Stimulated activated CD4-positive, alpha-beta T cell treated with anti-CD3 and anti-CD28 coated beads, Interleukin-4, amount 100 ng/mL, for 24 hours (primary cell): ENCODE measurements at regions not wholly inside any gene's neighbourhood (a gene's known extent, or its start where the extent isn't known, plus 50 kb on each side); places are given as distances from the start of the nearest gene placed in this dataset.

Experiments used
- DNase-seq: peaks from one replicate; pipeline ENCODE4 v3.0.0-alpha.2; 2020

- no peak for DNase-seq
These were observed 78.5 kb upstream of the BCL6 start for GRCh38 chr3:187823746-187824145.

GRCh38 chr3:187827723-187828122, 82.5 kb upstream of the BCL6 start:
- no peak for DNase-seq

- DNase-seq: no peak
These were observed 83.5 kb upstream of the BCL6 start for GRCh38 chr3:187828579-187829452.

- DNase-seq: no peak
These were observed 84.9 kb upstream of the BCL6 start for GRCh38 chr3:187830181-187830580.

GRCh38 chr3:187831125-187832051, 86.1 kb upstream of the BCL6 start:
- no peak for DNase-seq

GRCh38 chr3:187832202-187832601, 86.9 kb upstream of the BCL6 start:
- no peak for DNase-seq

GRCh38 chr3:187833375-187833774, 88.1 kb upstream of the BCL6 start:
- no peak for DNase-seq

- peak; percentile 48 for DNase-seq
These were observed 88.7 kb upstream of the BCL6 start for GRCh38 chr3:187833799-187834578.

GRCh38 chr3:187836823-187837770, 91.8 kb upstream of the BCL6 start:
- DNase-seq: no peak

- DNase-seq: no peak
These were observed 92.8 kb upstream of the BCL6 start for GRCh38 chr3:187838016-187838540.

- no peak for DNase-seq
These were observed 94.2 kb upstream of the BCL6 start for GRCh38 chr3:187839422-187839821.

GRCh38 chr3:187840856-187841255, 95.6 kb upstream of the BCL6 start:
- no peak for DNase-seq

GRCh38 chr3:187841560-187841959, 96.3 kb upstream of the BCL6 start:
- peak; percentile 12 for DNase-seq

GRCh38 chr3:187843654-187844053, 98.4 kb upstream of the BCL6 start:
- no peak for DNase-seq

GRCh38 chr3:187844708-187845107, 99.4 kb upstream of the BCL6 start:
- DNase-seq: no peak

GRCh38 chr3:187845826-187846225, 100.6 kb upstream of the BCL6 start:
- no peak for DNase-seq

- DNase-seq: no peak
These were observed 103.1 kb upstream of the BCL6 start for GRCh38 chr3:187848401-187848800.

- no peak for DNase-seq
These were observed 103.9 kb upstream of the BCL6 start for GRCh38 chr3:187849016-187849654.

- no peak for DNase-seq
These were observed 105.1 kb upstream of the BCL6 start for GRCh38 chr3:187850258-187850921.
